Neuronal stem cell (in vitro differentiated cells): ENCODE measurements at regions not wholly inside any gene's neighbourhood (a gene's known extent, or its start where the extent isn't known, plus 50 kb on each side); places are given as distances from the start of the nearest gene placed in this dataset.

ENCODE experiments used
- DNase-seq: peaks from one replicate; pipeline ENCODE4 v3.0.0-alpha.2; 2013; ENCODE audit warnings: low spot score
- H2AFZ ChIP-seq: one replicate; pipeline ENCODE4 v1.6.1; 2013; ENCODE audit warnings: mild to moderate bottlenecking, low read length, inconsistent platforms
- H2AK5ac ChIP-seq: 2 replicates; pipeline ENCODE4 v1.6.1; 2013; ENCODE audit warnings: low read depth, mild to moderate bottlenecking, inconsistent platforms, low read length, moderate library complexity, mixed read lengths
- H2BK120ac ChIP-seq: 2 replicates; pipeline ENCODE4 v1.6.1; 2013; ENCODE audit warnings: low read depth, mild to moderate bottlenecking, inconsistent platforms, low read length, moderate library complexity, mixed read lengths
- H2BK12ac ChIP-seq: one replicate; pipeline ENCODE4 v1.6.1; 2013; ENCODE audit warnings: low read length, inconsistent platforms
- H2BK15ac ChIP-seq: 2 replicates; pipeline ENCODE4 v1.6.1; 2013; ENCODE audit warnings: mild to moderate bottlenecking, low read length, inconsistent platforms, mixed read lengths
- H2BK5ac ChIP-seq: one replicate; pipeline ENCODE4 v1.6.1; 2013; ENCODE audit warnings: inconsistent platforms, mild to moderate bottlenecking, low read length, moderate library complexity
- H3K14ac ChIP-seq: one replicate; pipeline ENCODE4 v1.6.1; 2013; ENCODE audit warnings: low read length, inconsistent platforms
- H3K18ac ChIP-seq: 2 replicates; pipeline ENCODE4 v1.6.1; 2013; ENCODE audit warnings: low read length, inconsistent platforms
- H3K23ac ChIP-seq: 2 replicates; pipeline ENCODE4 v1.6.1; 2013; ENCODE audit warnings: low read depth, mild to moderate bottlenecking, mixed read lengths, low read length, inconsistent platforms; ENCODE audit not compliant: poor library complexity
- H3K27ac ChIP-seq: replicated peaks from 3 replicates; pipeline ENCODE4 v1.5.1; 2013; ENCODE audit warnings: low read length, inconsistent platforms
- H3K27me3 ChIP-seq, 3 experiments: 2 replicates each; pipeline ENCODE4 v1.6.1; 2013; ENCODE audit warnings: low read length in 3 of 3, mild to moderate bottlenecking in 2 of 3, inconsistent platforms in 1 of 3, low read depth in 1 of 3, mixed read lengths in 1 of 3, moderate library complexity in 1 of 3; ENCODE audit not compliant: control insufficient read depth in 3 of 3, insufficient read depth in 3 of 3
- H3K36me3 ChIP-seq, 2 donors: replicated peaks in 1 of 2; 2 replicates each; pipeline ENCODE4 v1.6.1; 2013; ENCODE audit warnings: low read length in 2 of 2; ENCODE audit not compliant: control insufficient read depth in 2 of 2, insufficient read depth in 2 of 2
- H3K4ac ChIP-seq: 2 replicates; pipeline ENCODE4 v1.6.1; 2013; ENCODE audit warnings: inconsistent platforms, mild to moderate bottlenecking, low read length, moderate library complexity
- H3K4me1 ChIP-seq, 2 donors: 1 replicate in 1 of 2; 2 replicates in 1 of 2; pipeline ENCODE4 v1.6.1; 2013; ENCODE audit warnings: low read length in 2 of 2, low read depth in 1 of 2; ENCODE audit not compliant: control insufficient read depth in 2 of 2, insufficient read depth in 1 of 2
- H3K4me2 ChIP-seq: one replicate; pipeline ENCODE4 v1.6.1; 2013; ENCODE audit warnings: mild to moderate bottlenecking, low read length, inconsistent platforms; ENCODE audit not compliant: insufficient read depth, poor library complexity, severe bottlenecking
- H3K4me3 ChIP-seq, 2 donors: 2 replicates each; pipeline ENCODE4 v1.5.1; 2013; ENCODE audit warnings: low read length in 2 of 2, mild to moderate bottlenecking in 2 of 2, inconsistent platforms in 1 of 2, moderate library complexity in 1 of 2
- H3K79me1 ChIP-seq: one replicate; pipeline ENCODE4 v1.6.1; 2013; ENCODE audit warnings: low read depth, mild to moderate bottlenecking, inconsistent platforms, low read length, moderate library complexity
- H3K9ac ChIP-seq: one replicate; pipeline ENCODE4 v1.6.1; 2013; ENCODE audit warnings: mild to moderate bottlenecking, low read depth, low read length, inconsistent platforms; ENCODE audit not compliant: poor library complexity
- H3K9me3 ChIP-seq, 2 donors: replicated peaks in 1 of 2; 2 replicates each; pipeline versions ENCODE3 to v1.6.1; 2013; ENCODE audit warnings: low read length in 2 of 2, mild to moderate bottlenecking in 2 of 2, inconsistent platforms in 1 of 2, low read depth in 1 of 2, mixed read lengths in 1 of 2, moderate library complexity in 1 of 2; ENCODE audit not compliant: control insufficient read depth in 2 of 2, insufficient read depth in 1 of 2
- H4K8ac ChIP-seq: one replicate; pipeline ENCODE4 v1.6.1; 2013; ENCODE audit warnings: low read depth, mild to moderate bottlenecking, inconsistent platforms, low read length, moderate library complexity
- H4K91ac ChIP-seq: one replicate; pipeline ENCODE4 v1.6.1; 2013; ENCODE audit warnings: low read length, low read depth, mild to moderate bottlenecking, inconsistent platforms; ENCODE audit not compliant: poor library complexity
- WGBS, 2 donors: extraction: QIAGEN DNeasy Blood & Tissue Kit; methylation state at CpG; one replicate each; pipeline ENCODE4 v1.1.7; 2013; ENCODE audit warnings: missing lambda C conversion rate in 2 of 2, mixed read lengths in 1 of 2; ENCODE audit not compliant: insufficient read length in 2 of 2, insufficient replicate concordance in 1 of 2; ENCODE audit errors: extremely low coverage in 2 of 2; 5-methylcytosine and 5-hydroxymethylcytosine counted together

DNA sequence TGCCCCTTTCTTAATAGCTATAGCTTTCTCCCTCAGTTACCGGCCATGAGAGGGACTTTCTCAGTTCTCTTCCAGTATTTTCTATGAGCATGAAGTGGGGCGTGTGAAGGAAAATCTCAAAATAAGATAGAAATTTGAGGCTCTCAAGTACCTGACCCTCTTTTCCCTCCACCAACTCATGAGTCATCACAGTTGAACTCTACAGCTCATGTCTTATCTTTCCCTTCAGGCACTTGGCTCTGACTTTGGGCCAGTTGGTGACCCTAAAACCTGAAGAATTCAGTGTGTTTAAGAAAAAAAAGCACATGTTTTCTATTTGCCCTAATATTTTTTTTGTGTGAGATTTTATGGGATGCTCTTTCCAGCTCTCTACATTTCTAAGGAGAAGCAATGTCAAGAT lies 896.7 kb upstream of the ZEB2 start:
- Histone ChIP-seq H2BK15ac (no peak overlapping the region), H3K14ac (no peak overlapping the region), H3K79me1 (peaks cover 3% of the 10 kb centered on the region), H2AK5ac (no peak overlapping the region), H4K8ac (no peak overlapping the region), H3K27ac (no peak overlapping the region), H3K18ac (no peak overlapping the region), H3K27me3 (no peaks in the 10 kb centered on the region), H3K4me1 (no peaks in the 10 kb centered on the region), H3K9me3 (peaks cover 0 to 13% of the 10 kb centered on the region in 2 donors), H3K4ac (no peak overlapping the region), H2BK5ac (no peak overlapping the region), H3K23ac (no peak overlapping the region), H3K36me3 (no peaks in the 10 kb centered on the region), H4K91ac (no peak overlapping the region), H3K4me3 (no peak overlapping the region), H2BK12ac (no peak overlapping the region), H2BK120ac (no peak overlapping the region), H2AFZ (no peak overlapping the region), H3K4me2 (no peak overlapping the region), H3K9ac (no peak overlapping the region)
- no peak for DNase-seq
- no CpG with 5 or more reads among the region's 2 CpGs for WGBS, 2 donors

DNA sequence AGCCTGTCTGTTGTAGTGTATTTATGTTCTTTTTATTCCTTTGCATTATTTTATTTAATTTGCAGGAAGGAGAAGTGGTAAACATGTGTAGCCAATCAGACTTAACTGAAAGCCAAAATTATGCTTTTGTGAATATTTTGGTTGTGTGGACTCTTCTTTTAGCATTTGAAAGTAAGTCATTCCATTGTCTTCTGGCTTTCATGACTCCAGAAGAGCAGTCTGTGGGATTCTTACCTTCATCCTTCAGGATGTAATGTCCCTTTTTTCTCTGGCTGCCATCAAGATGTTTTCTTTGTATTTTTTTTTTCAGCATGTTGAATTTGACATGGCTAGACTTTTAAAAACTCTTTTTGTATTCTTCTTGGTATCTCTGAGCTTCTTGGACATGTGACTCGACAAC lies 895.2 kb upstream of the ZEB2 start:
- Histone ChIP-seq H2BK15ac (no peak overlapping the region), H3K27ac (no peak overlapping the region), H4K8ac (no peak overlapping the region), H2BK12ac (no peak overlapping the region), H2AK5ac (no peak overlapping the region), H3K4ac (no peak overlapping the region), H3K4me3 (no peak overlapping the region), H3K9me3 (peaks cover 0 to 13% of the 10 kb centered on the region in 2 donors), H4K91ac (no peak overlapping the region), H2AFZ (no peak overlapping the region), H3K4me1 (no peaks in the 10 kb centered on the region), H3K14ac (no peak overlapping the region), H3K23ac (no peak overlapping the region), H3K4me2 (no peak overlapping the region), H2BK5ac (no peak overlapping the region), H2BK120ac (no peak overlapping the region), H3K18ac (no peak overlapping the region), H3K36me3 (no peaks in the 10 kb centered on the region), H3K9ac (no peak overlapping the region), H3K79me1 (peaks cover under 1% of the 10 kb centered on the region), H3K27me3 (no peaks in the 10 kb centered on the region)
- DNase-seq, result no peak
- WGBS, 2 donors, result no CpG with 5 or more reads among the region's 1 CpG

DNA sequence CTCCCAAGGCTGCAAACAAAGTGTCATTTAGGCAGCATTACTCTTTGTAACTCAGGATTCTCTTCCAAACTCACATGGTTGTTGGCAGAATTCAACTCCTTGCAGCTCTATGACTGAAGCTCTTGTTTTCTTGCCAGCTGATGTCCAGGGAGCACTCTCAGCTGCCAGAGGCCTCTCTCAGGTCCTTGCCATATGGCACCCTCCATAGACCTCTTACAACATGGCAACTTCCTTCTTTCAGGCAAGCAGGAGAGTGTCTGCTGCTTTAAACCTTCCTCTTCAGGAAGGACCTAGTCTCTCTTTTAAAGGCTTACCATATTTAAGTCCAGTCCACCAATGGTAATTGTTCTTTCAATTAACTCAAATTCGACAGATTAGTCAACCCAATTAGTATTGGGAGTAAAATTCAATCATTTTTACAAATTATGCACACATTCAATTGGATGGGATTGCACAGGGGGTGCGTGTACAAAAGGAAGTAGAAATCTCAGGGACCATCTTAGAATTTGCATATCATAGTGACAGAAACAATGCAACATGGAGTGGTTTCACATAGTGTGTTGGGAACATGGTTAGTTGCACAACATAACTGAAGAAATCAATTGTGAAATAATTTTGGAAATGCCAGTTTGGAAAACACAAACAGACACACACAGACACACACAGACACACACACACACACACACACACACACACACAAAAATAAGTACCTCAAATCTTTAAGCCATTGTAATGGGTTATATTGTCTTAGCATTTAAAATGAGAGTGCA lies 893.5 kb upstream of the ZEB2 start:
- Histone ChIP-seq H4K8ac (no peak overlapping the region), H2AFZ (no peak overlapping the region), H3K9me3 (peaks cover 0 to 13% of the 10 kb centered on the region in 2 donors), H3K23ac (no peak overlapping the region), H3K4me3 (no peak overlapping the region), H2BK15ac (no peak overlapping the region), H2BK120ac (no peak overlapping the region), H3K18ac (no peak overlapping the region), H3K4me1 (no peaks in the 10 kb centered on the region), H3K4me2 (no peak overlapping the region), H3K36me3 (no peaks in the 10 kb centered on the region), H3K14ac (no peak overlapping the region), H4K91ac (no peak overlapping the region), H3K27me3 (no peaks in the 10 kb centered on the region), H3K27ac (no peak overlapping the region), H3K4ac (no peak overlapping the region), H2BK12ac (no peak overlapping the region), H2BK5ac (no peak overlapping the region), H3K9ac (no peak overlapping the region), H3K79me1 (no peaks in the 10 kb centered on the region), H2AK5ac (no peak overlapping the region)
- WGBS, 2 donors, result no CpG with 5 or more reads among the region's 2 CpGs
- DNase-seq, result no peak

DNA sequence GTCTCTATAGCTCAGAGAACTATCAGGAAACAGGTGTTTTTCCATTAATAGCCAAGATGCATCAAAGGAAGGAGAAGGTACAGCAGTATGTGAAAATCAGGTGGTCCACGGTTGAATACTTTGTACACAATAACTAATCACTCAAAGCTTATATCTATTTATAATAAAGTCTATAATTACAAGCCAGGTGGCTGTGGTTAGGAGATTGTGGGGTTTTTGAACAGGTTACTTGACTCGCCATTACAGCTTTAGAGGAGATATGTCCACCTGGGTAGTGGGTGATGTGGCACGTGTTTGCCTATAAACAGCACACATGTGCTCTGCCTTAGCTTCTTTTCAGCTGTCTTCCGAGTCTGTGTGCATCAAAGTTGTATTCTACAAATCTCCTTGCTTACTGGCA lies 892.2 kb upstream of the ZEB2 start:
- H3K4me1 ChIP-seq, result no peaks in the 10 kb centered on the region
- no peak overlapping the region for H3K4me3 ChIP-seq
- H4K8ac ChIP-seq, result no peak overlapping the region
- H2BK5ac ChIP-seq, result no peak overlapping the region
- H4K91ac ChIP-seq, result no peak overlapping the region
- H2BK120ac ChIP-seq, result no peak overlapping the region
- no peaks in the 10 kb centered on the region for H3K79me1 ChIP-seq
- no peak overlapping the region for H3K23ac ChIP-seq
- no peak for DNase-seq
- no peak overlapping the region for H3K9ac ChIP-seq
- H3K18ac ChIP-seq, result no peak overlapping the region
- H3K36me3 ChIP-seq, result no peaks in the 10 kb centered on the region
- no peak overlapping the region for H2BK15ac ChIP-seq
- H3K4ac ChIP-seq, result no peak overlapping the region
- H3K27me3 ChIP-seq, result no peaks in the 10 kb centered on the region
- H2BK12ac ChIP-seq, result no peak overlapping the region
- peaks cover 0 to 13% of the 10 kb centered on the region in 2 donors for H3K9me3 ChIP-seq
- H2AK5ac ChIP-seq, result no peak overlapping the region
- H3K27ac ChIP-seq, result no peak overlapping the region
- H3K14ac ChIP-seq, result no peak overlapping the region
- no CpG with 5 or more reads among the region's 4 CpGs for whole genome bisulfite sequencing, 2 donors
- H3K4me2 ChIP-seq, result no peak overlapping the region
- no peak overlapping the region for H2AFZ ChIP-seq
